Endodermal cell (in vitro differentiated cells): ENCODE measurements at regions not wholly inside any gene's neighbourhood (a gene's known extent, or its start where the extent isn't known, plus 50 kb on each side); places are given as distances from the start of the nearest gene placed in this dataset.

ENCODE experiments used
- DNase-seq: peaks from one replicate; pipeline ENCODE4 v3.0.0-alpha.2; 2017
- H3K27ac ChIP-seq: 2 replicates; pipeline ENCODE4 v1.5.1; 2013; ENCODE audit warnings: mild to moderate bottlenecking, low read depth, low read length, moderate library complexity
- H3K27me3 ChIP-seq: 2 replicates; pipeline ENCODE4 v1.6.1; 2013; ENCODE audit warnings: mild to moderate bottlenecking, low read length, moderate library complexity; ENCODE audit not compliant: insufficient read depth, control insufficient read depth, poor library complexity, severe bottlenecking
- H3K36me3 ChIP-seq: 2 replicates; pipeline ENCODE4 v1.7.0; 2013; ENCODE audit warnings: mild to moderate bottlenecking, low read length, moderate library complexity; ENCODE audit not compliant: control insufficient read depth, insufficient read depth
- H3K4me1 ChIP-seq: one replicate; pipeline ENCODE4 v1.7.0; 2013; ENCODE audit warnings: low read length; ENCODE audit not compliant: control insufficient read depth, insufficient read depth
- H3K4me3 ChIP-seq: 2 replicates; pipeline ENCODE4 v1.5.1; 2013; ENCODE audit warnings: mild to moderate bottlenecking, low read length, moderate library complexity
- H3K9ac ChIP-seq: 2 replicates; pipeline ENCODE4 v1.6.1; 2013; ENCODE audit warnings: mild to moderate bottlenecking, low read length, moderate library complexity; ENCODE audit not compliant: poor library complexity, severe bottlenecking; ENCODE audit errors: extremely low read depth
- H3K9me3 ChIP-seq: 2 replicates; pipeline ENCODE4 v1.6.1; 2013; ENCODE audit warnings: mild to moderate bottlenecking, low read length, moderate library complexity; ENCODE audit not compliant: control insufficient read depth
- H3K27ac Mint-ChIP-seq: 2 replicates; pipeline ENCODE4 v1.8.0; 2020; ENCODE audit warnings: mixed read lengths
- H3K27me3 Mint-ChIP-seq: 2 replicates; pipeline ENCODE4 v1.8.0; 2021; ENCODE audit warnings: mild to moderate bottlenecking, mixed read lengths; ENCODE audit not compliant: insufficient read depth
- H3K36me3 Mint-ChIP-seq: 2 replicates; pipeline ENCODE4 v1.8.0; 2020; ENCODE audit warnings: low read depth, mixed read lengths
- H3K4me1 Mint-ChIP-seq: 2 replicates; pipeline ENCODE4 v1.8.0; 2020; ENCODE audit warnings: mixed read lengths
- H3K4me3 Mint-ChIP-seq: 2 replicates; pipeline ENCODE4 v1.8.0; 2020; ENCODE audit warnings: mild to moderate bottlenecking, moderate library complexity, mixed read lengths
- H3K9me3 Mint-ChIP-seq: 2 replicates; pipeline ENCODE4 v1.8.0; 2020; ENCODE audit warnings: mild to moderate bottlenecking, mixed read lengths
- CTCF ChIP-seq: fragments of 200-600 bp; sonication (generic); conservative IDR thresholded peaks from 2 replicates; pipeline ENCODE4 v1.5.0; 2021; ENCODE audit warnings: antibody characterized with exemption, mild to moderate bottlenecking
- WGBS, 2 experiments: methylation state at CpG; one replicate each; pipeline versions ENCODE4 v1.1.5 to v1.1.7; 2013; ENCODE audit warnings: missing lambda C conversion rate in 2 of 2, mixed read lengths in 1 of 2; ENCODE audit not compliant: insufficient coverage in 1 of 2, insufficient read length in 1 of 2; 5-methylcytosine and 5-hydroxymethylcytosine counted together

GRCh38 chr13:62551588-62551987 lies 1135.9 kb upstream of the PCDH20 start:
- Mint-ChIP-seq H3K4me3 (no peak overlapping the region), H3K27me3 (no peaks in the 10 kb centered on the region), H3K4me1 (no peaks in the 10 kb centered on the region), H3K27ac (no peak overlapping the region), H3K9me3 (no peaks in the 10 kb centered on the region), H3K36me3 (no peaks in the 10 kb centered on the region)
- TF ChIP-seq CTCF, result no peak
- no peaks in the 10 kb centered on the region for H3K36me3 ChIP-seq
- no peak overlapping the region for H3K27ac ChIP-seq
- H3K9me3 ChIP-seq, result peaks cover 4% of the 10 kb centered on the region
- no peak overlapping the region for H3K9ac ChIP-seq
- H3K27me3 ChIP-seq, result no peaks in the 10 kb centered on the region
- no peaks in the 10 kb centered on the region for H3K4me1 ChIP-seq
- DNase-seq, result no peak
- 88 to 97% methylated on average over 5 of the region's 5 CpGs for WGBS, 2 experiments
- no peak overlapping the region for H3K4me3 ChIP-seq

GRCh38 chr13:62544928-62545327 lies 1129.3 kb upstream of the PCDH20 start:
- DNase-seq, result no peak
- H3K27ac ChIP-seq, result no peak overlapping the region
- TF ChIP-seq CTCF, result peak; percentile 67
- H3K36me3 ChIP-seq, result no peaks in the 10 kb centered on the region
- H3K27ac Mint-ChIP-seq, result no peak overlapping the region
- H3K27me3 ChIP-seq, result no peaks in the 10 kb centered on the region
- H3K27me3 Mint-ChIP-seq, result no peaks in the 10 kb centered on the region
- H3K36me3 Mint-ChIP-seq, result no peaks in the 10 kb centered on the region
- H3K4me1 ChIP-seq, result no peaks in the 10 kb centered on the region
- H3K9me3 Mint-ChIP-seq, result no peaks in the 10 kb centered on the region
- no peaks in the 10 kb centered on the region for H3K9me3 ChIP-seq
- no peak overlapping the region for H3K4me3 Mint-ChIP-seq
- H3K4me1 Mint-ChIP-seq, result no peaks in the 10 kb centered on the region
- WGBS, 2 experiments, result 92 to 100% methylated on average over 1 to 3 of the region's 4 CpGs
- H3K9ac ChIP-seq, result no peak overlapping the region
- H3K4me3 ChIP-seq, result no peak overlapping the region

- H3K4me3 ChIP-seq, result no peak overlapping the region
- Mint-ChIP-seq H3K27me3 (no peaks in the 10 kb centered on the region), H3K27ac (no peak overlapping the region), H3K4me1 (no peaks in the 10 kb centered on the region), H3K4me3 (no peak overlapping the region), H3K36me3 (no peaks in the 10 kb centered on the region), H3K9me3 (no peaks in the 10 kb centered on the region)
- no peak for DNase-seq
- WGBS, 2 experiments, result 92% methylated on average over 1 of the region's 1 CpG; no CpG with 5 or more reads in 1 of the 2 experiments
- H3K36me3 ChIP-seq, result no peaks in the 10 kb centered on the region
- no peaks in the 10 kb centered on the region for H3K27me3 ChIP-seq
- no peak for TF ChIP-seq CTCF
- H3K27ac ChIP-seq, result no peak overlapping the region
- no peaks in the 10 kb centered on the region for H3K9me3 ChIP-seq
- H3K9ac ChIP-seq, result no peak overlapping the region
- H3K4me1 ChIP-seq, result no peaks in the 10 kb centered on the region
These were observed 1121.9 kb upstream of the PCDH20 start for GRCh38 chr13:62537593-62537992.
